Keratinocyte (primary cell): ENCODE measurements at regions not wholly inside any gene's neighbourhood (a gene's known extent, or its start where the extent isn't known, plus 50 kb on each side); places are given as distances from the start of the nearest gene placed in this dataset.

Experiments used
- EZH2 ChIP-seq: IDR thresholded peaks from one replicate; pipeline ENCODE4 v1.6.1; 2012; ENCODE audit warnings: inconsistent platforms, mild to moderate bottlenecking, low read length, moderate library complexity
- TF ChIP-seq, protein P1 (sequence below), 3 experiments: IDR thresholded peaks in 1 of 3; conservative IDR thresholded peaks in 1 of 3; optimal IDR thresholded peaks in 1 of 3; 2 replicates in 2 of 3; 3 replicates in 1 of 3; pipeline versions ENCODE3 to v1.5.1; 2011; ENCODE audit warnings: low read length in 3 of 3, mild to moderate bottlenecking in 3 of 3, moderate library complexity in 2 of 3, control low read depth in 1 of 3, inconsistent platforms in 1 of 3; ENCODE audit not compliant: insufficient read depth in 2 of 3; ENCODE audit errors: extremely low read depth in 1 of 3

DNA sequence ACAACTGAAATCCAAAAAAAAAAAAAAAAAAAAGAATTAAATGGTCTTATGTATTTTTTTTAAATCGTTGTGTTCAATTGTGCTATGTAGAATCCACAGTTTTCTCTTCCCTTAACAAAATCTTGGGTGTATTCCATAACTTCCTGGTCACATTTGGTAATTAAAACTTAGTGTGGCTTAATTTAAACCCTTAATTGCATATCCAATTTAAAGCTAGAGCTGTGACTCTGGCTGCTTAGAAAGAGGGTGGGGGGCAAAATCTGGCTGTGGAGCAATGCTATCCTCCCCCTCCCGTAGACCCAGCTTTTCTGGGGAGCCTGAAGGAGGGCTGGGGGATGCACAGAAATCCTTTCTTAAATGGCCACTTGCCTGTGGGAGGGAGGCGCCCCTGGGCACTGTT lies 695.1 kb downstream of the INHBA start:
- no peak for TF ChIP-seq EZH2
- TF ChIP-seq, protein P1, sequence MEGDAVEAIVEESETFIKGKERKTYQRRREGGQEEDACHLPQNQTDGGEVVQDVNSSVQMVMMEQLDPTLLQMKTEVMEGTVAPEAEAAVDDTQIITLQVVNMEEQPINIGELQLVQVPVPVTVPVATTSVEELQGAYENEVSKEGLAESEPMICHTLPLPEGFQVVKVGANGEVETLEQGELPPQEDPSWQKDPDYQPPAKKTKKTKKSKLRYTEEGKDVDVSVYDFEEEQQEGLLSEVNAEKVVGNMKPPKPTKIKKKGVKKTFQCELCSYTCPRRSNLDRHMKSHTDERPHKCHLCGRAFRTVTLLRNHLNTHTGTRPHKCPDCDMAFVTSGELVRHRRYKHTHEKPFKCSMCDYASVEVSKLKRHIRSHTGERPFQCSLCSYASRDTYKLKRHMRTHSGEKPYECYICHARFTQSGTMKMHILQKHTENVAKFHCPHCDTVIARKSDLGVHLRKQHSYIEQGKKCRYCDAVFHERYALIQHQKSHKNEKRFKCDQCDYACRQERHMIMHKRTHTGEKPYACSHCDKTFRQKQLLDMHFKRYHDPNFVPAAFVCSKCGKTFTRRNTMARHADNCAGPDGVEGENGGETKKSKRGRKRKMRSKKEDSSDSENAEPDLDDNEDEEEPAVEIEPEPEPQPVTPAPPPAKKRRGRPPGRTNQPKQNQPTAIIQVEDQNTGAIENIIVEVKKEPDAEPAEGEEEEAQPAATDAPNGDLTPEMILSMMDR (optimal IDR thresholded peaks at IDR 0.05 in 1 of 3, IDR thresholded peaks at IDR 0.05 in 1 of 3, conservative IDR thresholded peaks at IDR 0.05 in 1 of 3; ENCODE audit: extremely low read depth in 1 of 3, insufficient read depth in 2 of 3, low read length in 3 of 3), result no peak
